ENCODE measurements at regions not wholly inside any gene's neighbourhood (a gene's known extent, or its start where the extent isn't known, plus 50 kb on each side); places are given as distances from the start of the nearest gene placed in this dataset.
"Not testable (repeated sequence)": the region's sequence is repeated elsewhere in the genome, so short reads cannot be mapped to it uniquely, and the experiment has no call there.

DNA sequence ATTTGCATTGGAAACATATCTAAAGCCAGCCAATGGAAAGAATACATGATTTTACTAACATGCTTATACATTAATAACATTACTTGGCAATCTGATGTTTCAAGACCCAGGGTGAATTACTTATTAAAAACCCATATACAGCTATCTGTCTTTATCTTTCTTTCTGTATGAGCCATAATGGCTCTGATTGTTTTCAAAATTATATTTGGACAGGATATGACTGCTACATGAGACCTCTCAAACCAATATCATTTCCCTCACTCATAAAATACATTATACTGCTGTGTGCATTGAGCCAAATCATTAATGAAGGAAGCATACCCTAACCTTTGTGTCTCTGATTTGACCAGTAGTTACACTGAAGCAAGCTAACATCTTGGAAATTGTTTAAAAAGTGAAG, 205.9 kb upstream of the DPYD start:
- no peak overlapping the region for H3K4me3 Mint-ChIP-seq
- DNase-seq (ENCODE audit: low spot score in 2 of 2): no peak
- peaks cover 7% of the 10 kb centered on the region for H3K9me3 Mint-ChIP-seq
- no peak for ATAC-seq
- no peaks in the 10 kb centered on the region for H3K36me3 Mint-ChIP-seq
- no peaks in the 10 kb centered on the region for H3K4me1 Mint-ChIP-seq
- no peak overlapping the region for H3K27ac Mint-ChIP-seq

DNA sequence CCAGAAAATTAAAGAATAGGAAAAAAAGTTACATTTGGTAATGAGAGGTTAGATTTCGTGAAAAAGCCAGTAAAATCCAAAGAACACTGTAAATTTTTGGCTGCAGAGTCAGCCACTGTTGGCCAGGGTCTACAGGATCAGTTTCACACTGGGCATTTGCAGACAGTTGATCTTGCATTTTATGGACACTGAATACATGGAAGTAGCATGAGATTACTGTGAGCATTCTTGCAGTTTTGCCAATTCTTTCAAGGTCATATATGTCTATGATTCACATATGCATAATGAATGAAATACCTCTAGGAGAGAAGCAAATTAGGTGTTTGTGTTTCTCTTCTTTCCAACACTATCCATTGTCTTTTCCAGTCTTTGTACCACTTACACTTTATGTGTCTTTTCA, 200.8 kb upstream of the DPYD start:
- Mint-ChIP-seq H3K9me3 (peaks cover 7% of the 10 kb centered on the region), H3K36me3 (no peaks in the 10 kb centered on the region), H3K4me1 (no peaks in the 10 kb centered on the region), H3K27ac (no peak overlapping the region), H3K4me3 (no peak overlapping the region)
- DNase-seq (ENCODE audit: low spot score in 2 of 2): no peak
- no peak for ATAC-seq

DNA sequence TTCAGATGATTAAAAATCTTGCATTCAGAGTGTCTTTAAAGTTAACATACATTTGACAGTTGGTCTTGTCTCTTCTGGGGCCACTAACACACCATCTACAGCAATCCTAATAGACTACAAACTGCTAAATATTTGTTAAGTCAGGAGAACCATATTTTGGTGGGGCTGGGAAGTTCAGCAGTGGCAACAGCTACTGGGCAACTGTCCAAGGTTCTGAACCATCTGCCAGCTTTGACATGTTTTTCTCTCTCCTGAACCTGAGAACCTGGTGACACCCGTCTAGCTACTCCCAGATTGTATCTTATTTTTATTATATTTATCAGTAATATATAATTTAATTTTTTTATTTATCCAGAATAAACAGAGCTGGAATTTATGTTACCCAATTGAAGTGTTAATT, 199.0 kb upstream of the DPYD start:
- no peak overlapping the region for H3K27ac Mint-ChIP-seq
- ATAC-seq (no peak), DNase-seq (ENCODE audit: low spot score in 2 of 2) (no peak)
- H3K9me3 Mint-ChIP-seq: peaks cover 7% of the 10 kb centered on the region
- no peaks in the 10 kb centered on the region for H3K4me1 Mint-ChIP-seq
- no peak overlapping the region for H3K4me3 Mint-ChIP-seq
- H3K36me3 Mint-ChIP-seq: no peaks in the 10 kb centered on the region

DNA sequence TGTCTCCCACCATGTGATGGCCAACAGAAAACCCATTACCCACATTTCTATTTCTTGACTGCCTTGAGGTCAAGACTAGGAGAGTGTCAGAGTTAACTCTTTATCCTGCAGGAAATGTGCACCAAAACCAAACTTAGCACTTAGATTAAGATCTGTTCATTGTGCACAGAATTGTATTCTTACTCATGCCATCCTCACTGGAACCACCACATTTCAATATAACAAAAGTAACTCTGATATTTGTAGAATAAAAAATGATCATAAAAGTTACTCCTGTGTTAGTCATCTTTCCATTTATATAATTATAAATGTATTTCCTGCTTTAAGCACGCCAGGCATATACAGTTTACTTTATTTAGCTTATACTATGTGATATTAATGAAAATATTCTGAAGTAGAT, 193.0 kb upstream of the DPYD start:
- DNase-seq (ENCODE audit: low spot score in 2 of 2) (no peak), ATAC-seq (no peak)
- no peak overlapping the region for H3K27ac Mint-ChIP-seq
- H3K4me3 Mint-ChIP-seq: no peak overlapping the region
- no peaks in the 10 kb centered on the region for H3K36me3 Mint-ChIP-seq
- no peaks in the 10 kb centered on the region for H3K9me3 Mint-ChIP-seq
- no peaks in the 10 kb centered on the region for H3K4me1 Mint-ChIP-seq

DNA sequence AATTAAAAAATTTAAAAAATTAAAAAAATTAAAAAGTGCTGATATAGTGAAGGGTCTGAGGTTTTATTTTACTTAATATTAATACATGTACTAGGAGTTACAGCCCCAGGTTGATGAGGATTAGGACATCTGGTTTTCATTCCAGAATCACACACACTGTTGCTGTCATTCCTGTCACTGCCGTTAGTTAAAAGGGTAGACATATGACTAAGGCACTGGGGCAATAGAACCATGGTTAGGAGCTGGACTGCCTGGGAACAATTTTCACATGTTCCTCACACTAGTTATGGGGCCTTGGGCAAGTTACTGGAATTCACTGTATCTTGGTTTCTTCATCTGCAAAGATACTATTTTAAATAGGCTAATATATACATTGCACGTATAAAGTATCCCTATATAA, 191.8 kb upstream of the DPYD start:
- DNase-seq (ENCODE audit: low spot score in 2 of 2) (no peak), ATAC-seq (no peak)
- Mint-ChIP-seq H3K9me3 (peaks cover 8% of the 10 kb centered on the region), H3K36me3 (no peaks in the 10 kb centered on the region), H3K4me1 (no peaks in the 10 kb centered on the region), H3K27ac (no peak overlapping the region), H3K4me3 (no peak overlapping the region)

DNA sequence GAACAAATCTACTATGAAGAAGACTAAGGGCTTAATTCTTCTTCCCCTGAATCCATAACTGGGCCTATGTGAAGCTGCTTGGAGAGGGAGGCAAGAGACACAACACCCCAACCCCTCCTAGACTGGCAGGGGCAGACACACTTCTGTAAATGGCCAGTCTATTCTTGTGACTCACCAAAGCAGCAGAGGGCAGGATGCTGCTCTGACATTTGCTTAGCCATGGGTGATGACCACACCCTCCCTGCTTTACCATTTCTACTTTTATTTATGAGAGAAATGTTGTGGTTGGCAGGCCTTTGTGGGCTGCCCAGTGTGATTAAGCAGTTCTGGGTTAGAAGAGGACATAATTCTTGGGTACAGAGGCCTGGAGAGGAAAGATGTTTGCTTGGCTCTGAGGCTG, 189.8 kb upstream of the DPYD start:
- Mint-ChIP-seq H3K4me3 (no peak overlapping the region), H3K36me3 (no peaks in the 10 kb centered on the region), H3K9me3 (peaks cover 22% of the 10 kb centered on the region), H3K4me1 (no peaks in the 10 kb centered on the region), H3K27ac (no peak overlapping the region)
- ATAC-seq: peak; percentile 46
- no peak for DNase-seq (ENCODE audit: low spot score in 2 of 2)

DNA sequence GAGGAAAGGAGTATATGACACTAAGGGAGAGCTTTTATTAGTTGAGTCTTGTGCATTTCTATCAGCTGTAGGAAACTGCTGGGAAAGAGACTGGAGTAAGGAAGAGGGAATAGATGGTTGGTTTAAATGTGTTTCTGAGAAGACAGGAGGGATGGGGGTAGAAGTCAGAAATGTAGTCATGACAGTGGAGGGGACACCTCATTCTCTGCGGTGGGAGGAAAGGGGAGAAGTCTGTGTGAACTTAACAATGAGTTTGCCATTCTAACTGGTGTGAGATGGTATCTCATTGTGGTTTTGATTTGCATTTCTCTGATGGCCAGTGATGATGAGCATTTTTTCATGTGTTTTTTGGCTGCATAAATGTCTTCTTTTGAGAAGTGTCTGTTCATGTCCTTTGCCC, 187.5 kb upstream of the DPYD start:
- H3K4me1 Mint-ChIP-seq; H3K27ac Mint-ChIP-seq; H3K36me3 Mint-ChIP-seq; H3K4me3 Mint-ChIP-seq; ATAC-seq; DNase-seq (ENCODE audit: low spot score in 2 of 2): not testable (repeated sequence)
- peaks cover 22% of the 10 kb centered on the region for H3K9me3 Mint-ChIP-seq

DNA sequence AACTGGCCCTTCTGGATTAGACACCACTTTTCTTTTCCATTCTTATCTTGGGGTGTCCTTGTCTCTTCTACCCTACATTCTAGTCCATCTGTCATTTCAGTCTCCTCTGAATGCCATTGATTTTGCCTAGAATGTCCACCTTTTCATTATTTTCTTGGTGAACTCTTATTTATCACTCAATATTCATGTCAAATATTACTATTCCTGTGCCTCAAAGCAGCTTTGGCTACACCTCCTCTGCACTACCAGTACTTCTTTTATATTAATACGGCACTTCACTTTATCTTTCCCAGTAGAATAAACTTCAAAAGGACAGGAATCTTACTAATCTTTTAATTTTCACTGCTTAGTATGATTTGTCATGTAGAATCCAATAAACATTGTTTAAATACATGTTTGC, 186.4 kb upstream of the DPYD start:
- no peaks in the 10 kb centered on the region for H3K4me1 Mint-ChIP-seq
- no peak overlapping the region for H3K4me3 Mint-ChIP-seq
- H3K27ac Mint-ChIP-seq: no peak overlapping the region
- DNase-seq (ENCODE audit: low spot score in 2 of 2) (no peak), ATAC-seq (no peak)
- peaks cover 22% of the 10 kb centered on the region for H3K9me3 Mint-ChIP-seq
- H3K36me3 Mint-ChIP-seq: no peaks in the 10 kb centered on the region

DNA sequence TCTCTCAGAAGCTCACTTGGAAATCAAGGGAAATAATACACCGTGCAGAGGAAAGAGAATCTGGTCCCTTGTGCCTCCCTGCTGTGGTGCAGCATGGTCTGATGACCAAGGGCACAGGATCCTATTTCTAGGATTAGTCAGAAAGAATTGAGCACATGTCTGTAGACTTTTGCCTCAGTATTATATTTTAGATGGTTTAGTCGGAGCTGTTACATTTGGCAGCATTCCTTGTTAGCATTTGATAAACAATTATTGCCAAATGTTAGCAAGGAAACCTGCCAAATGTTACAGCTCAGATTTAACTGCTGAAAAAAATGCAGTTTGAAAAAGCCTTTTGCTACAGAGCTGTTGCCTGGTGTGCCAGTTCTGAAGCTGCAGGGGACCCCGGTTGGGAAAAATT, 183.5 kb upstream of the DPYD start:
- H3K4me3 Mint-ChIP-seq: no peak overlapping the region
- H3K9me3 Mint-ChIP-seq: peaks cover 22% of the 10 kb centered on the region
- H3K27ac Mint-ChIP-seq: no peak overlapping the region
- no peaks in the 10 kb centered on the region for H3K36me3 Mint-ChIP-seq
- no peaks in the 10 kb centered on the region for H3K4me1 Mint-ChIP-seq
- no peak for ATAC-seq
- DNase-seq (ENCODE audit: low spot score in 2 of 2): no peak

DNA sequence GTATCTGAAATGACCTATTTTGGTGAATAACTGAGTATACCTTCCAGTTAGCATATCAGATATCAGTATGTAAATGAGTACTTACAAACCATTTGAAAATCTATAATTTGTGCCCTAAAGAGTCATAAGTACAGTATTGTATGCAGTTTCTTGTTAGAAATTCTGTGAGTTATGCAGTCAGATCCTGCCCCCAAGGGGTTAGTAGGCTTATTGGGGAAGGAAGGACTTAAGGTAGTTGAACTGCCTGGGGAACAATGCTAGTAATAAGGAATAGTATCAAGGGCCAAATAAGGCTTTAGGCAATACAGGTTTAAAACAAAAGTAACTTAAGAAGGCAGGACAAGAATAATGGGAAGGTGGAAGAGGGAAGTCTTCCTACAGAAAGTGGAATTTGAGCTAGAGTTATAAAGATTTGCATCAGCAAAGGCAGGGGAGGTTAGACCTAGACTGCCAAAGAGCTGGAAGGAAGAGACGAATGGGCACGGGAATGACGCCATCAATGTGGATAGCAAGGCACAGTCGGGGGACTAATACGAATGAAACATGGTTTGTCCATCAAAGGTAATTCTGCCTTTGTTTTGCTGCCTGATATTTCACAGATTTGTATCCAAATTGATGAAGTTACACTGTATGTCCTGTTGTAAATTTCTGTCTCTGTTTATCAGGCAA, 182.9 kb upstream of the DPYD start:
- ATAC-seq (no peak), DNase-seq (ENCODE audit: low spot score in 2 of 2) (no peak)
- no peak overlapping the region for H3K4me3 Mint-ChIP-seq
- peaks cover 22% of the 10 kb centered on the region for H3K9me3 Mint-ChIP-seq
- no peak overlapping the region for H3K27ac Mint-ChIP-seq
- H3K4me1 Mint-ChIP-seq: no peaks in the 10 kb centered on the region
- H3K36me3 Mint-ChIP-seq: no peaks in the 10 kb centered on the region

DNA sequence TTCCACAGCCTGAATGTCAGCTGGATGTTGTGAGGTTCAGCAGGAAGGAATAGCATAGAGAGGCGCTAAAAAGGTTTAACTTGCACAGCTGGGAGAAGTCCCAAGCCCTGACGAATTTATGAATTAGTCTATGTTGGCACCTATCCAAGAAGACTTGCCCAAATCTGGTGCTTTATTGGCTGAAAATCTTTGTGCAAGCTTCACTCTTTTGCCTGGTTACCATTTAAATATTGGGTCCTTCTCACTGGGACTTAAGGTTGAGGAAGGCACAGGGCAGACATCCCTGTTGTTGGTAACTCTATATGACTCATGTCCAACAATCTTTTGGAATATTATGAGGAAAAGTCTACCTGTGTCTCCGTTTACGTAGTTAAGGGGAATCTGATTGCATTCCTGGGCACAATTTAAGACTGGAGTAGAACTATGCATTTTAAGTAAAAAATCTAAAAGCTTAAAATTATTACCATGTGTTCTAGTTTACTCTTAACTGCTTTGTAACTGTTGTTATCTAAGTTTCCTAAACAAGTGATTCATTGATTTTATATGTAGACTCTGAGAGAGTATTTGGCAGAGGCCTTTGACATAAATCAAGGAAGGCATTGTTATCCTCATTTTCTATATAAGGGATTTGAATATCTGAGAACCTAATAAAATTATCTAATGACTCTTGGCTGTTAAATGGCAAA, 181.7 kb upstream of the DPYD start:
- ATAC-seq (no peak), DNase-seq (ENCODE audit: low spot score in 2 of 2) (no peak)
- Mint-ChIP-seq H3K4me1 (no peaks in the 10 kb centered on the region), H3K27ac (no peak overlapping the region), H3K4me3 (no peak overlapping the region), H3K36me3 (no peaks in the 10 kb centered on the region), H3K9me3 (peaks cover 13% of the 10 kb centered on the region)

DNA sequence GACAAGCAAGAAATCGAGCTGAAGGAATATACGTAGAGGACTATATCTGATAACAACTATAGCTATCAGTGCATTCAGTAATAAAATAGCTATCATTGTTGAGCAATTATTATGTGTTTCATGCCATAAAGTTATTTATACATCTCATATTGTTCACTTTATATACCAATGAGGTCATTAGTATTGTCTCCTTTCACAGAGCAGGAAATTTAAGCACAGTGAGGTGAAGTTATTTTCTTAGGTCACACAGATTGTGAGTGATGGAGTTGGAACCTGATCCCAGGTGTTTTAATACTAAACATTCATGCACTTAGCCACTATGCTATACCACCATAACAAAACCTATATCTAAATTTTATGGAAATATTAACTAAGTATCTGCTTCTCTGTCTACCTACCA, 180.5 kb upstream of the DPYD start:
- H3K9me3 Mint-ChIP-seq: peaks cover 5% of the 10 kb centered on the region
- no peaks in the 10 kb centered on the region for H3K36me3 Mint-ChIP-seq
- H3K4me3 Mint-ChIP-seq: no peak overlapping the region
- no peak overlapping the region for H3K27ac Mint-ChIP-seq
- ATAC-seq: no peak
- no peak for DNase-seq (ENCODE audit: low spot score in 2 of 2)
- no peaks in the 10 kb centered on the region for H3K4me1 Mint-ChIP-seq

DNA sequence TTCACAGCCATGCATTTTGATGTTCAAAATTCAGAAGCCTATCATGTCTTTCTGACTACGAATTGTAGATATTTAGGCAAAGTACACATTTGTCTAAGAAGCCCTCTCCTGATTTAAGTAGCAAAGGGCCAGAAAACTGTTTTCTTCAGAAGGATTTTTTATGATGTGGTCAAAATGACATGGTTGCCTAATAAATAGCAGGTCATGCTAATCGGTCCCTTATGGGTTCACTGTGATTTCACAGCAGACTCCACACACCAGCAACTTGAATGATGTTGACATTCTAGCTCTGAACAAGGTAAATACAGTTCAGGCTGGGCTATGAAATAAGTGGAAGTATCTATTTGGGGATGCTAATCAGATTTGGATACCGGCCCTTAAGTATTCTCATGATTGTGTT, 178.7 kb upstream of the DPYD start:
- ATAC-seq (no peak), DNase-seq (ENCODE audit: low spot score in 2 of 2) (no peak)
- Mint-ChIP-seq H3K27ac (no peak overlapping the region), H3K4me3 (no peak overlapping the region), H3K4me1 (no peaks in the 10 kb centered on the region), H3K36me3 (no peaks in the 10 kb centered on the region), H3K9me3 (no peaks in the 10 kb centered on the region)

DNA sequence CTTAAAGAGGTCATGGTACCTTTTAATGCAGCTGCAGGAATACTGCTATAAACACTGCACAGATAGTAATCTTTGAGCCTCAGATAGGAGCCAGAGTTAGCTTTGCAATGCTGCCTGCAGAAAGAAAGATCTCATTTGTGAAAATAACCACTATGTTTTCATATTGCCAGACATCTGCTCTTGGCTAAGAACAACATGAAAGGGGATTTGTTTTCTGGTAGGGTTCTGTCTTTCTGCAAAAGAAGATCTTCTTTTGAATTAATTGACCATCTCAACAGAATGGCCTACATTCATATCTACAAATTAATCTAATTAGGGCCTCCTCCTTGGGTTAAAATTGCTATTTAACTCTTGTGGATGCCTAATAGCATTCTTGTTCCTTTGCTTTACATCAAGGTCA, 177.6 kb upstream of the DPYD start:
- ATAC-seq: no peak
- Mint-ChIP-seq H3K4me1 (no peaks in the 10 kb centered on the region), H3K27ac (no peak overlapping the region), H3K9me3 (no peaks in the 10 kb centered on the region), H3K4me3 (no peak overlapping the region), H3K36me3 (no peaks in the 10 kb centered on the region)
- DNase-seq (ENCODE audit: low spot score in 2 of 2): no peak

DNA sequence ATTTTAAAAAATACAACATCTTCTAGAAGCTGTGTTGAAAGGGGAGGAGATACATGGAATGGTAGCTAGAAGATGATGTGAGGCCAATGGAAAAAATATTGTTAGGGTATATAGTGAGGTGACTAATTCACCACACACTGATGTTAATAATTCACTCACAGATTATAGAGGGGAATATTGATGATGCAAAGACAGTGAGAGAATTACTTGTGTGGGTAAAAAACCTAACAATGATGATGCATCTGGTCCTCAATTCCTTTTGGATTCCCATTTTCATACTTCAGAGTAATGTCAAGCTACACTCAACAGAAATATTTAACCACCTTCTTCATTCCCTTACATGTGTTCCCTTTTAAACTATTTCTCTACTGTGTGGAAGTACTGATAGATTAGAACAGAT, 169.5 kb upstream of the DPYD start:
- DNase-seq (ENCODE audit: low spot score in 2 of 2) (no peak), ATAC-seq (no peak)
- Mint-ChIP-seq H3K36me3 (no peaks in the 10 kb centered on the region), H3K4me1 (no peaks in the 10 kb centered on the region), H3K4me3 (no peak overlapping the region), H3K27ac (no peak overlapping the region), H3K9me3 (no peaks in the 10 kb centered on the region)

DNA sequence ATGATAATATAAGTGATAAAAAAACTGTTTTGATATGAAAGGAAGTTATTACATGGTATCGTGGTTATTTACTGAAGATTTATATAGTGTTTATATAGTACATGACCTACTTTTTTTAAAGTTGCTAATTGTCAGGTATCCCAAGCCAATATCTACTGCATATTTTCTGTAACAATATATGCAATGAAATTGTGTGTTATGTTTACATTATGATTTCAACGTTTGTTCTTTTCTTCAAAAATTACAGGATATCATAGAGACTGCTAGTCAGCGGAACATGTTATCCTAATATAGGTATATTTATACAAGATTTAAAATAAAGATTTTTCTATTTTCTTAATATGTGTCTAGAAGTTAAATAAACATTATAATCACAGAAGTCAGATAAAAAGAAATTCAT, 167.5 kb upstream of the DPYD start:
- Mint-ChIP-seq H3K27ac (no peak overlapping the region), H3K4me3 (no peak overlapping the region), H3K4me1 (no peaks in the 10 kb centered on the region), H3K36me3 (no peaks in the 10 kb centered on the region), H3K9me3 (no peaks in the 10 kb centered on the region)
- ATAC-seq: no peak
- no peak for DNase-seq (ENCODE audit: low spot score in 2 of 2)
